A549 (cell line): ENCODE measurements at regions not wholly inside any gene's neighbourhood (a gene's known extent, or its start where the extent isn't known, plus 50 kb on each side); places are given as distances from the start of the nearest gene placed in this dataset.

Experiments used
- CEBPB ChIP-seq, 2 experiments: fragments of >200 bp in 1 of 2; sonication (Bioruptor Twin) in 1 of 2; formaldehyde crosslinking in 1 of 2; IDR thresholded peaks; 2 replicates each; pipeline ENCODE4 v1.6.1; 2012 to 2016
- CHD2 ChIP-seq: fragments of 150-350 bp; IDR thresholded peaks from 2 replicates; pipeline ENCODE4 v1.6.1; 2014; ENCODE audit warnings: low read length; ENCODE audit not compliant: partially characterized antibody
- MAZ ChIP-seq: fragments of 150-350 bp; IDR thresholded peaks from 2 replicates; pipeline ENCODE4 v1.6.1; 2014; ENCODE audit warnings: antibody characterized with exemption, low read depth, low read length, borderline replicate concordance
- POLR2A ChIP-seq: IDR thresholded peaks from 2 replicates; pipeline ENCODE4 v1.6.1; 2012; ENCODE audit warnings: mild to moderate bottlenecking, low read length
- RCOR1 ChIP-seq: fragments of 150-350 bp; IDR thresholded peaks from 2 replicates; pipeline ENCODE4 v1.6.1; 2014; ENCODE audit warnings: antibody characterized with exemption, low read length, low read depth
- RNF2 ChIP-seq: fragments of 200-600 bp; sonication (generic); IDR thresholded peaks from 2 replicates; pipeline ENCODE4 v1.6.1; 2016; ENCODE audit warnings: low read depth, mild to moderate bottlenecking, antibody characterized with exemption, moderate library complexity, borderline replicate concordance
- TF ChIP-seq, protein P1 (sequence below): IDR thresholded peaks from 2 replicates; pipeline ENCODE4 v1.6.1; 2012; ENCODE audit warnings: low read depth, borderline replicate concordance
- TF ChIP-seq, protein P2 (sequence below): fragments of >200 bp; sonication (Bioruptor Twin); formaldehyde crosslinking; IDR thresholded peaks from 3 replicates; pipeline ENCODE4 v1.5.1; 2016
- TF ChIP-seq, protein P3 (sequence below): IDR thresholded peaks from 2 replicates; pipeline ENCODE4 v1.6.1; 2012

DNA sequence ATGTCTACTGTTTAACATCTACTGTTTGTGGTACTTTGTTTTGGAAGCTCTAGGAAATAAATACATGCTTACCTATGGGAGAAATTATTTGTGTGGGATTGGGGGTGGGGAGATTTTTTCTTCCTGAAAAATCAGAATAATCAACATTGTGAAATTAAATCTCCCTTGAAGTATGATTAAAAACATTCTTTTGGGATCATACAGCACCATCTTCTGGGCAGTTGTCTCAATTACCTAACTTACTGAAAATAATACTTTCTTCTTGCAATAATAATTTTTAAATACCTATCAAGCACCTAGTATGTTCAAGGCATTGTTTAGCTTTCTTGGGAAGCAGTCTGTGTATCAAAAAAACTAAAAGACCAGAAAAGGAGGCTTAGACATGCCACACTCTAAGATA lies 576.5 kb upstream of the ARGLU1 start:
- TF ChIP-seq RCOR1 = no peak
- TF ChIP-seq POLR2A = no peak
- TF ChIP-seq, protein P1, sequence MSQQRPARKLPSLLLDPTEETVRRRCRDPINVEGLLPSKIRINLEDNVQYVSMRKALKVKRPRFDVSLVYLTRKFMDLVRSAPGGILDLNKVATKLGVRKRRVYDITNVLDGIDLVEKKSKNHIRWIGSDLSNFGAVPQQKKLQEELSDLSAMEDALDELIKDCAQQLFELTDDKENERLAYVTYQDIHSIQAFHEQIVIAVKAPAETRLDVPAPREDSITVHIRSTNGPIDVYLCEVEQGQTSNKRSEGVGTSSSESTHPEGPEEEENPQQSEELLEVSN = no peak
- TF ChIP-seq, protein P2, sequence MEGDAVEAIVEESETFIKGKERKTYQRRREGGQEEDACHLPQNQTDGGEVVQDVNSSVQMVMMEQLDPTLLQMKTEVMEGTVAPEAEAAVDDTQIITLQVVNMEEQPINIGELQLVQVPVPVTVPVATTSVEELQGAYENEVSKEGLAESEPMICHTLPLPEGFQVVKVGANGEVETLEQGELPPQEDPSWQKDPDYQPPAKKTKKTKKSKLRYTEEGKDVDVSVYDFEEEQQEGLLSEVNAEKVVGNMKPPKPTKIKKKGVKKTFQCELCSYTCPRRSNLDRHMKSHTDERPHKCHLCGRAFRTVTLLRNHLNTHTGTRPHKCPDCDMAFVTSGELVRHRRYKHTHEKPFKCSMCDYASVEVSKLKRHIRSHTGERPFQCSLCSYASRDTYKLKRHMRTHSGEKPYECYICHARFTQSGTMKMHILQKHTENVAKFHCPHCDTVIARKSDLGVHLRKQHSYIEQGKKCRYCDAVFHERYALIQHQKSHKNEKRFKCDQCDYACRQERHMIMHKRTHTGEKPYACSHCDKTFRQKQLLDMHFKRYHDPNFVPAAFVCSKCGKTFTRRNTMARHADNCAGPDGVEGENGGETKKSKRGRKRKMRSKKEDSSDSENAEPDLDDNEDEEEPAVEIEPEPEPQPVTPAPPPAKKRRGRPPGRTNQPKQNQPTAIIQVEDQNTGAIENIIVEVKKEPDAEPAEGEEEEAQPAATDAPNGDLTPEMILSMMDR = no peak
- TF ChIP-seq, protein P3, sequence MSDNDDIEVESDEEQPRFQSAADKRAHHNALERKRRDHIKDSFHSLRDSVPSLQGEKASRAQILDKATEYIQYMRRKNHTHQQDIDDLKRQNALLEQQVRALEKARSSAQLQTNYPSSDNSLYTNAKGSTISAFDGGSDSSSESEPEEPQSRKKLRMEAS = no peak
- TF ChIP-seq RNF2 = no peak
- TF ChIP-seq MAZ = no peak
- no peak for TF ChIP-seq CEBPB (IDR thresholded peaks at IDR 0.05)
- TF ChIP-seq CHD2 = no peak
